Right cardiac atrium (tissue), 5 donors: ENCODE measurements at regions not wholly inside any gene's neighbourhood (a gene's known extent, or its start where the extent isn't known, plus 50 kb on each side); places are given as distances from the start of the nearest gene placed in this dataset.
A peak's percentile ranks its signal among the peaks of the same experiment; 100 is the strongest.

Experiments
- ATAC-seq, 2 donors: fragments of 200-7000 bp; cut with Tn5 transposase; one replicate each; pipeline versions ENCODE4 v1.8.0 to v1.9.1; 2020; ENCODE audit warnings: moderate library complexity in 2 of 2, mild to moderate bottlenecking in 1 of 2
- DNase-seq, 3 donors: peaks; one replicate each; pipeline ENCODE4 v3.0.0-alpha.2; 2020
- H3K27ac ChIP-seq: one replicate; pipeline ENCODE4 v1.5.1; 2013; ENCODE audit warnings: mild to moderate bottlenecking, low read length, control low read depth, moderate library complexity
- H3K27me3 ChIP-seq: one replicate; pipeline ENCODE4 v1.6.1; 2013; ENCODE audit not compliant: control insufficient read depth, insufficient read depth
- H3K4me1 ChIP-seq: one replicate; pipeline ENCODE4 v1.6.1; 2013; ENCODE audit warnings: low read length; ENCODE audit not compliant: control insufficient read depth, insufficient read depth
- H3K4me3 ChIP-seq: one replicate; pipeline ENCODE4 v1.5.1; 2013; ENCODE audit warnings: low read length, control low read depth
- H3K9me3 ChIP-seq: one replicate; pipeline ENCODE4 v1.6.1; 2013; ENCODE audit warnings: low read length; ENCODE audit not compliant: control insufficient read depth
- WGBS: extraction: QIAGEN DNeasy Blood & Tissue Kit; methylation state at CpG from one replicate; pipeline ENCODE4 v1.1.7; 2013; 5-methylcytosine and 5-hydroxymethylcytosine counted together
- intact Hi-C, 4 donors: fragments of 100-400 bp; cut with DNase I; formaldehyde crosslinking; loops; one replicate each; pipeline versions ENCODE4 v1.11.0 to v1.14.0; 2022 to 2023
- donor health status: healthy with polysubstance abuse.
- donor health status: DM: no; HTN: yes; CAD: no.
- donor health status: DM: no; HTN: no; CAD: no.
- donor health status: DM: no; HTN: yes; CAD: no; lungs with severe emphysema.
- donor health status: DM: yes; HTN: yes; CAD: no.

GRCh38 chr10:28948046-28948445 lies 270.7 kb downstream of the BAMBI start:
- Histone ChIP-seq H3K27ac (no peak overlapping the region), H3K9me3 (no peaks in the 10 kb centered on the region), H3K4me3 (no peak overlapping the region), H3K4me1 (peaks cover 4% of the 10 kb centered on the region), H3K27me3 (no peaks in the 10 kb centered on the region)
- WGBS: 68% methylated on average over 1 of the region's 1 CpG
- ATAC-seq: no peak
- no peak for DNase-seq
- intact Hi-C loops: no loop called here

GRCh38 chr10:28949005-28950004 lies 272.0 kb downstream of the BAMBI start:
- H3K4me3 ChIP-seq: no peak overlapping the region
- intact Hi-C loops: no loop called here
- peaks cover 4% of the 10 kb centered on the region for H3K4me1 ChIP-seq
- H3K9me3 ChIP-seq: no peaks in the 10 kb centered on the region
- DNase-seq (no peak), ATAC-seq (no peak)
- H3K27me3 ChIP-seq: no peaks in the 10 kb centered on the region
- no peak overlapping the region for H3K27ac ChIP-seq
- 85% methylated on average over 8 of the region's 8 CpGs for WGBS

- Histone ChIP-seq H3K4me1 (peaks cover 4% of the 10 kb centered on the region), H3K27me3 (no peaks in the 10 kb centered on the region), H3K27ac (no peak overlapping the region), H3K9me3 (no peaks in the 10 kb centered on the region), H3K4me3 (no peak overlapping the region)
- no peak for DNase-seq
- WGBS: 81% methylated on average over 6 of the region's 6 CpGs
- no peak for ATAC-seq
- intact Hi-C loops: no loop called here
These were observed 274.2 kb downstream of the BAMBI start for GRCh38 chr10:28951484-28951883.

GRCh38 chr10:28952523-28952922 lies 275.2 kb downstream of the BAMBI start:
- ATAC-seq (no peak), DNase-seq (no peak)
- Histone ChIP-seq H3K4me1 (no peaks in the 10 kb centered on the region), H3K4me3 (no peak overlapping the region), H3K27ac (no peak overlapping the region), H3K27me3 (no peaks in the 10 kb centered on the region), H3K9me3 (no peaks in the 10 kb centered on the region)
- intact Hi-C loops: no loop called here

GRCh38 chr10:28954211-28954610 lies 276.9 kb downstream of the BAMBI start:
- Histone ChIP-seq H3K4me1 (no peaks in the 10 kb centered on the region), H3K9me3 (no peaks in the 10 kb centered on the region), H3K27ac (no peak overlapping the region), H3K4me3 (no peak overlapping the region), H3K27me3 (no peaks in the 10 kb centered on the region)
- DNase-seq (no peak), ATAC-seq (no peak)
- intact Hi-C loops: no loop called here
- 66% methylated on average over 2 of the region's 2 CpGs for WGBS

- Histone ChIP-seq H3K4me1 (no peaks in the 10 kb centered on the region), H3K27me3 (no peaks in the 10 kb centered on the region), H3K4me3 (no peak overlapping the region), H3K27ac (no peak overlapping the region), H3K9me3 (no peaks in the 10 kb centered on the region)
- intact Hi-C loops: no loop called here
- ATAC-seq (no peak), DNase-seq (no peak)
These were observed 281.1 kb downstream of the BAMBI start for GRCh38 chr10:28958468-28958867.

GRCh38 chr10:28959850-28960501 lies 282.7 kb downstream of the BAMBI start:
- DNase-seq: no peak
- intact Hi-C loops: no loop called here
- Histone ChIP-seq H3K27ac (no peak overlapping the region), H3K27me3 (no peaks in the 10 kb centered on the region), H3K4me3 (no peak overlapping the region), H3K4me1 (no peaks in the 10 kb centered on the region), H3K9me3 (no peaks in the 10 kb centered on the region)
- 70% methylated on average over 7 of the region's 7 CpGs for WGBS
- ATAC-seq: peak; percentile 61 to 67

GRCh38 chr10:28962768-28963167 lies 285.4 kb downstream of the BAMBI start:
- no peak overlapping the region for H3K4me3 ChIP-seq
- 85% methylated on average over 4 of the region's 4 CpGs for WGBS
- intact Hi-C loops: no loop called here
- no peaks in the 10 kb centered on the region for H3K4me1 ChIP-seq
- H3K9me3 ChIP-seq: no peaks in the 10 kb centered on the region
- DNase-seq (no peak), ATAC-seq (no peak)
- no peak overlapping the region for H3K27ac ChIP-seq
- H3K27me3 ChIP-seq: no peaks in the 10 kb centered on the region

- intact Hi-C loops: no loop called here
- no peak overlapping the region for H3K27ac ChIP-seq
- no peaks in the 10 kb centered on the region for H3K27me3 ChIP-seq
- DNase-seq (no peak), ATAC-seq (no peak)
- H3K4me3 ChIP-seq: no peak overlapping the region
- H3K4me1 ChIP-seq: no peaks in the 10 kb centered on the region
- no peaks in the 10 kb centered on the region for H3K9me3 ChIP-seq
- 94% methylated on average over 5 of the region's 5 CpGs for WGBS
These were observed 286.4 kb downstream of the BAMBI start for GRCh38 chr10:28963539-28964221.

GRCh38 chr10:28965937-28966336 lies 288.6 kb downstream of the BAMBI start:
- Histone ChIP-seq H3K27me3 (no peaks in the 10 kb centered on the region), H3K9me3 (no peaks in the 10 kb centered on the region), H3K27ac (no peak overlapping the region), H3K4me3 (no peak overlapping the region), H3K4me1 (no peaks in the 10 kb centered on the region)
- no peak for DNase-seq
- intact Hi-C loops: no loop called here
- WGBS: 83% methylated on average over 3 of the region's 3 CpGs
- ATAC-seq: no peak

GRCh38 chr10:28967031-28967430 lies 289.7 kb downstream of the BAMBI start:
- Histone ChIP-seq H3K27me3 (no peaks in the 10 kb centered on the region), H3K4me1 (no peaks in the 10 kb centered on the region), H3K4me3 (no peak overlapping the region), H3K9me3 (no peaks in the 10 kb centered on the region), H3K27ac (no peak overlapping the region)
- ATAC-seq (no peak), DNase-seq (no peak)
- WGBS: 86% methylated on average over 2 of the region's 2 CpGs
- intact Hi-C loops: no loop called here
